ENCODE measurements at regions not wholly inside any gene's neighbourhood (a gene's known extent, or its start where the extent isn't known, plus 50 kb on each side); places are given as distances from the start of the nearest gene placed in this dataset.

DNA sequence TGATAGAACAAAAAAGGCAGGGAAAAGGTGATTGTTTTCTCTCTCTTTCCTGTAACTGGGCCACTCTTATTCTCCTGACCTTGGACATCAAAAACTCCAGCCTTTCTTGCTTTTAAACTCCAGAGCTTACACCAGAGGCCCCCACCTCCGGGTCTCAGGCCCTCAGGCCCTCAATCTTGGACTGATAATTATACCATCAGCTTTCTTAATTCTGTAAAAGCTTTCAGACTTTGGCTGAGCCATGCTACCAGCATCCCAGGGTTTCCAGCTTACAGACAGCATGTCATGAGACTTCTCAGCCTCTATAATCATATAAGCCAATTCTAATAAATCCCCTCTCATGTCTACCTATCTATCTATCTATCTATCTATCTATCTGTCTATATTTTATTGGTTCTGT lies 137.7 kb downstream of the SNX18 start:
- TF ChIP-seq, protein P1, sequence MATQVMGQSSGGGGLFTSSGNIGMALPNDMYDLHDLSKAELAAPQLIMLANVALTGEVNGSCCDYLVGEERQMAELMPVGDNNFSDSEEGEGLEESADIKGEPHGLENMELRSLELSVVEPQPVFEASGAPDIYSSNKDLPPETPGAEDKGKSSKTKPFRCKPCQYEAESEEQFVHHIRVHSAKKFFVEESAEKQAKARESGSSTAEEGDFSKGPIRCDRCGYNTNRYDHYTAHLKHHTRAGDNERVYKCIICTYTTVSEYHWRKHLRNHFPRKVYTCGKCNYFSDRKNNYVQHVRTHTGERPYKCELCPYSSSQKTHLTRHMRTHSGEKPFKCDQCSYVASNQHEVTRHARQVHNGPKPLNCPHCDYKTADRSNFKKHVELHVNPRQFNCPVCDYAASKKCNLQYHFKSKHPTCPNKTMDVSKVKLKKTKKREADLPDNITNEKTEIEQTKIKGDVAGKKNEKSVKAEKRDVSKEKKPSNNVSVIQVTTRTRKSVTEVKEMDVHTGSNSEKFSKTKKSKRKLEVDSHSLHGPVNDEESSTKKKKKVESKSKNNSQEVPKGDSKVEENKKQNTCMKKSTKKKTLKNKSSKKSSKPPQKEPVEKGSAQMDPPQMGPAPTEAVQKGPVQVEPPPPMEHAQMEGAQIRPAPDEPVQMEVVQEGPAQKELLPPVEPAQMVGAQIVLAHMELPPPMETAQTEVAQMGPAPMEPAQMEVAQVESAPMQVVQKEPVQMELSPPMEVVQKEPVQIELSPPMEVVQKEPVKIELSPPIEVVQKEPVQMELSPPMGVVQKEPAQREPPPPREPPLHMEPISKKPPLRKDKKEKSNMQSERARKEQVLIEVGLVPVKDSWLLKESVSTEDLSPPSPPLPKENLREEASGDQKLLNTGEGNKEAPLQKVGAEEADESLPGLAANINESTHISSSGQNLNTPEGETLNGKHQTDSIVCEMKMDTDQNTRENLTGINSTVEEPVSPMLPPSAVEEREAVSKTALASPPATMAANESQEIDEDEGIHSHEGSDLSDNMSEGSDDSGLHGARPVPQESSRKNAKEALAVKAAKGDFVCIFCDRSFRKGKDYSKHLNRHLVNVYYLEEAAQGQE (IDR thresholded peaks at IDR 0.05; ENCODE audit: insufficient read depth in 1 of 2, low read depth in 2 of 2, low read length in 2 of 2): no peak
- no peak for TF ChIP-seq SIN3A (IDR thresholded peaks at IDR 0.05; ENCODE audit: borderline replicate concordance, insufficient read depth, low read length)

Data from PFSK-1 (cell line).